Adrenal gland (tissue), 5 donors: ENCODE measurements at regions not wholly inside any gene's neighbourhood (a gene's known extent, or its start where the extent isn't known, plus 50 kb on each side); places are given as distances from the start of the nearest gene placed in this dataset.

Experiments
- CTCF ChIP-seq, 6 experiments: fragments of 450-650 bp in 4 of 6; fragments of 200-600 bp in 2 of 6; sonication (generic) in 1 of 6; IDR thresholded peaks; 1 replicate in 5 of 6; 2 replicates in 1 of 6; pipeline versions ENCODE4 v1.5.1 to v1.8.0; 2016 to 2021; ENCODE audit warnings: antibody characterized with exemption in 6 of 6, mild to moderate bottlenecking in 2 of 6, moderate library complexity in 1 of 6
- POLR2A ChIP-seq, 2 donors: fragments of 450-650 bp; IDR thresholded peaks; one replicate each; pipeline ENCODE4 v1.6.1; 2017; ENCODE audit warnings: antibody characterized with exemption in 2 of 2, mild to moderate bottlenecking in 2 of 2, moderate library complexity in 1 of 2
- donor health status: DM: no; HTN: no; CAD: no.

- TF ChIP-seq POLR2A (IDR thresholded peaks at IDR 0.05) (no peak), CTCF (IDR thresholded peaks at IDR 0.05) (no peak)
Observed at GRCh38 chr14:98834119-98834518, 437.9 kb downstream of the BCL11B start.
